ENCODE measurements at regions not wholly inside any gene's neighbourhood (a gene's known extent, or its start where the extent isn't known, plus 50 kb on each side); places are given as distances from the start of the nearest gene placed in this dataset.

DNA sequence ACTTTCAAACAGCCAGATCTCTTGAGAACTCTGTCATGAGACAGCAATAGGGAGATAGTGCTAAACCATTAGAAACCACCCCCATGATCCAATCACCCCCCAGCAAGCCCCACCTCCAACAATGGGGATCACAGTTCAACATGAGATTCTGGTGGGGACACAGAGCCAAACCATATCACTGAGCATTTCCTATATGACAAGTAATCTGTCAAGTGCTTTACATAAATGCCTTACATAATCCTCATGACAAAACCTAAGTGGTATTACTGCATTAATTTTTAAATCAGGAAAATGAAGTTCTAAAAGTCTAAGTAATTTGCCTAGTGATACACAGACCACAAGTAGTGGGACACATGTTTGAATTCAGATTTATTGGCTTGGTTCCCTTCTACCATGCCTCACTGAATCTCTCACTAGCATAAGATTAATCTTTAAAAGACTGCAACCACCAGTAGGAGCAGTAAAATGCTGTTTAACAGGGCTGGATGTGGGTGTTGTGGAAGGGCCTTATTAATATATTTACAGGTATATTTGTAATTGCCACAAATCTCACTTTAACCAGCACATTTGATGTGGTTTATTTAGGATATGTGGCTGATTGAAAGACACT is 323.1 kb upstream of the FBXO33 start:
- POLR2A ChIA-PET: no interaction called here
- no peak overlapping the region for H3K4me2 ChIP-seq
- H4K20me1 ChIP-seq (ENCODE audit: insufficient read depth): no peaks in the 10 kb centered on the region

DNA sequence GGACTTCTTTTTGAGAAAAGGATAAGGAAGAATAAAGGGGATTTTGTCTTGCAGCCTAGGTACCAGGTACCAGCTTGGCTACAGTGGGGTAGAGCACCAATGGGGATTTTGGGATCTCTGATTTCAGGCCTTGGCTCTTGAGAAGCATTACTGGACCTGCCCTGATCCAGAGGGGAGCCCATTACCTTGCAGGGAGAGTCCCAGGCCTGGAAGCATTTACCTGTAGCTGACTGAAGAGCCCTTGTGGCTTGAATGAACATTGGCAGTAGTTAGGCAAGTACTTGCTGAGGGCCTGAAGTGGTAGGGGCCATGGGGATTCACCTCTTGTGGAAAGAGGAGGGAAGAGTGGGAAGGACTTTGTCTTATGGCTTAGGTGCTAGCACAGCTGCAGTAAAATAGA is 308.2 kb upstream of the FBXO33 start:
- H3K4me1 ChIP-seq (ENCODE audit: control insufficient read depth in 1 of 2, insufficient read depth in 2 of 2, low read depth in 1 of 2, low read length in 1 of 2): no peaks in the 10 kb centered on the region

More for the DNA sequence above, 323.1 kb upstream of the FBXO33 start:
- CTCF ChIA-PET: no interaction called here
- H3K4me3 ChIP-seq (ENCODE audit: low read depth in 2 of 2, low read length in 1 of 2): no peak overlapping the region
- H3K9me3 ChIP-seq: no peaks in the 10 kb centered on the region
- no peak overlapping the region for H2AFZ ChIP-seq (ENCODE audit: low read depth)
- H3K27me3 ChIP-seq (ENCODE audit: insufficient read depth): no peaks in the 10 kb centered on the region
- no peaks in the 10 kb centered on the region for H3K9me2 ChIP-seq
- H3K9ac ChIP-seq: no peak overlapping the region
- H3F3A ChIP-seq (replicated peaks; ENCODE audit: insufficient read depth): no peaks in the 10 kb centered on the region
- no peaks in the 10 kb centered on the region for H3K79me2 ChIP-seq (ENCODE audit: insufficient read depth)
- TF ChIP-seq, protein P1, sequence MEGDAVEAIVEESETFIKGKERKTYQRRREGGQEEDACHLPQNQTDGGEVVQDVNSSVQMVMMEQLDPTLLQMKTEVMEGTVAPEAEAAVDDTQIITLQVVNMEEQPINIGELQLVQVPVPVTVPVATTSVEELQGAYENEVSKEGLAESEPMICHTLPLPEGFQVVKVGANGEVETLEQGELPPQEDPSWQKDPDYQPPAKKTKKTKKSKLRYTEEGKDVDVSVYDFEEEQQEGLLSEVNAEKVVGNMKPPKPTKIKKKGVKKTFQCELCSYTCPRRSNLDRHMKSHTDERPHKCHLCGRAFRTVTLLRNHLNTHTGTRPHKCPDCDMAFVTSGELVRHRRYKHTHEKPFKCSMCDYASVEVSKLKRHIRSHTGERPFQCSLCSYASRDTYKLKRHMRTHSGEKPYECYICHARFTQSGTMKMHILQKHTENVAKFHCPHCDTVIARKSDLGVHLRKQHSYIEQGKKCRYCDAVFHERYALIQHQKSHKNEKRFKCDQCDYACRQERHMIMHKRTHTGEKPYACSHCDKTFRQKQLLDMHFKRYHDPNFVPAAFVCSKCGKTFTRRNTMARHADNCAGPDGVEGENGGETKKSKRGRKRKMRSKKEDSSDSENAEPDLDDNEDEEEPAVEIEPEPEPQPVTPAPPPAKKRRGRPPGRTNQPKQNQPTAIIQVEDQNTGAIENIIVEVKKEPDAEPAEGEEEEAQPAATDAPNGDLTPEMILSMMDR (IDR thresholded peaks at IDR 0.05): no peak
- TF ChIP-seq SMC3 (IDR thresholded peaks at IDR 0.05; ENCODE audit: low read depth, low read length): no peak
- TF ChIP-seq RFX5 (IDR thresholded peaks at IDR 0.05; ENCODE audit: low read length): no peak
- TF ChIP-seq TEAD4 (IDR thresholded peaks at IDR 0.05; ENCODE audit: borderline replicate concordance, insufficient read depth): no peak
- TF ChIP-seq, protein P2, sequence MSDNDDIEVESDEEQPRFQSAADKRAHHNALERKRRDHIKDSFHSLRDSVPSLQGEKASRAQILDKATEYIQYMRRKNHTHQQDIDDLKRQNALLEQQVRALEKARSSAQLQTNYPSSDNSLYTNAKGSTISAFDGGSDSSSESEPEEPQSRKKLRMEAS (IDR thresholded peaks at IDR 0.05; ENCODE audit: low read depth): no peak
- no peak for TF ChIP-seq YY1 (IDR thresholded peaks at IDR 0.05; ENCODE audit: low read depth)
- no peak for TF ChIP-seq FOSL2 (IDR thresholded peaks at IDR 0.05; ENCODE audit: borderline replicate concordance, low read depth)
- TF ChIP-seq, protein P3, sequence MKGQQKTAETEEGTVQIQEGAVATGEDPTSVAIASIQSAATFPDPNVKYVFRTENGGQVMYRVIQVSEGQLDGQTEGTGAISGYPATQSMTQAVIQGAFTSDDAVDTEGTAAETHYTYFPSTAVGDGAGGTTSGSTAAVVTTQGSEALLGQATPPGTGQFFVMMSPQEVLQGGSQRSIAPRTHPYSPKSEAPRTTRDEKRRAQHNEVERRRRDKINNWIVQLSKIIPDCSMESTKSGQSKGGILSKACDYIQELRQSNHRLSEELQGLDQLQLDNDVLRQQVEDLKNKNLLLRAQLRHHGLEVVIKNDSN (IDR thresholded peaks at IDR 0.05; ENCODE audit: borderline replicate concordance, low read depth): no peak
- no peak for TF ChIP-seq NRF1 (IDR thresholded peaks at IDR 0.05; ENCODE audit: low read depth, low read length)
- no peaks in the 10 kb centered on the region for H3K36me3 ChIP-seq (replicated peaks in 1 of 2; ENCODE audit: control insufficient read depth in 1 of 2, insufficient read depth in 2 of 2, low read length in 1 of 2)
- H3K4me1 ChIP-seq (ENCODE audit: control insufficient read depth in 1 of 2, insufficient read depth in 2 of 2, low read depth in 1 of 2, low read length in 1 of 2): no peaks in the 10 kb centered on the region
- H3K27ac ChIP-seq (ENCODE audit: low read depth in 2 of 2, low read length in 1 of 2): no peak overlapping the region
- no peak for DNase-seq

DNA sequence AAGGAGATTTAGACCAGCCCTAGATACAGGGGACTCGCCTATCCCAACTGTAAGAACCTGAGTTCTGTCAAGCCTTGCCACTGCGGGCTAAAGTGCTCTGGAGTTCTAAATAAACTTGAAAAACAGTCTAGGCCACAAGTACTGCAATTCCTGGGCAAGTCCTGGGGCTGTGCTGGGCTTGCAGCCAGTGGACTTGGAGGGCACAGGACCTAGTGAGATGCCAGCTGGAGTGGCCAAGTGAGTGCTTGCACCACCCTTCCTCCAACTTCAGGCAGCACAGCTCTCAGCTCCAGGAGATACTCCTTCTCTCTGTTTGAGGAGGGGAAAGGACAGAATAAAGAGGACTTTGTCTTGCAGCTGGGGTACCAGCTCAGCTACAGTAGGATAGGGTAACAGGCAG is 307.6 kb upstream of the FBXO33 start:
- CTCF ChIA-PET: no interaction called here
- no peaks in the 10 kb centered on the region for H3K36me3 ChIP-seq (replicated peaks in 1 of 2; ENCODE audit: control insufficient read depth in 1 of 2, insufficient read depth in 2 of 2, low read length in 1 of 2)
- no peak overlapping the region for H3K27ac ChIP-seq (ENCODE audit: low read depth in 2 of 2, low read length in 1 of 2)
- H3K9ac ChIP-seq: no peak overlapping the region
- 0% methylated on average over 1 of the region's 2 CpGs for WGBS (ENCODE audit: low lambda C conversion rate)
- H3K79me2 ChIP-seq (ENCODE audit: insufficient read depth): no peaks in the 10 kb centered on the region
- no peaks in the 10 kb centered on the region for H3K9me3 ChIP-seq
- no peaks in the 10 kb centered on the region for H3K4me1 ChIP-seq (ENCODE audit: control insufficient read depth in 1 of 2, insufficient read depth in 2 of 2, low read depth in 1 of 2, low read length in 1 of 2)
- H3K9me2 ChIP-seq: no peaks in the 10 kb centered on the region
- H3K4me3 ChIP-seq (ENCODE audit: low read depth in 2 of 2, low read length in 1 of 2): no peak overlapping the region
- no peak overlapping the region for H2AFZ ChIP-seq (ENCODE audit: low read depth)
- H3K27me3 ChIP-seq (ENCODE audit: insufficient read depth): no peaks in the 10 kb centered on the region
- TF ChIP-seq, protein P4, sequence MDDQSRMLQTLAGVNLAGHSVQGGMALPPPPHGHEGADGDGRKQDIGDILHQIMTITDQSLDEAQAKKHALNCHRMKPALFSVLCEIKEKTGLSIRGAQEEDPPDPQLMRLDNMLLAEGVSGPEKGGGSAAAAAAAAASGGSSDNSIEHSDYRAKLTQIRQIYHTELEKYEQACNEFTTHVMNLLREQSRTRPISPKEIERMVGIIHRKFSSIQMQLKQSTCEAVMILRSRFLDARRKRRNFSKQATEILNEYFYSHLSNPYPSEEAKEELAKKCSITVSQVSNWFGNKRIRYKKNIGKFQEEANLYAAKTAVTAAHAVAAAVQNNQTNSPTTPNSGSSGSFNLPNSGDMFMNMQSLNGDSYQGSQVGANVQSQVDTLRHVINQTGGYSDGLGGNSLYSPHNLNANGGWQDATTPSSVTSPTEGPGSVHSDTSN (IDR thresholded peaks at IDR 0.05): no peak
- TF ChIP-seq RXRA (IDR thresholded peaks at IDR 0.05; ENCODE audit: borderline replicate concordance, low read depth) (no peak), RCOR1 (IDR thresholded peaks at IDR 0.05; ENCODE audit: low read length) (no peak)
- TF ChIP-seq, protein P1 (IDR thresholded peaks at IDR 0.05): no peak
- no peak for DNase-seq
- no peaks in the 10 kb centered on the region for H3F3A ChIP-seq (replicated peaks; ENCODE audit: insufficient read depth)
- POLR2A ChIA-PET: no interaction called here
- no peak overlapping the region for H3K4me2 ChIP-seq
- no peaks in the 10 kb centered on the region for H4K20me1 ChIP-seq (ENCODE audit: insufficient read depth)

More for the DNA sequence above, 308.2 kb upstream of the FBXO33 start:
- Histone ChIP-seq H3K79me2 (ENCODE audit: insufficient read depth) (no peaks in the 10 kb centered on the region), H3K36me3 (replicated peaks in 1 of 2; ENCODE audit: control insufficient read depth in 1 of 2, insufficient read depth in 2 of 2, low read length in 1 of 2) (no peaks in the 10 kb centered on the region), H4K20me1 (ENCODE audit: insufficient read depth) (no peaks in the 10 kb centered on the region), H3K9me3 (no peaks in the 10 kb centered on the region), H2AFZ (ENCODE audit: low read depth) (no peak overlapping the region), H3K27ac (ENCODE audit: low read depth in 2 of 2, low read length in 1 of 2) (no peak overlapping the region), H3K4me2 (no peak overlapping the region), H3K9ac (no peak overlapping the region), H3K27me3 (ENCODE audit: insufficient read depth) (no peaks in the 10 kb centered on the region), H3K9me2 (no peaks in the 10 kb centered on the region), H3K4me3 (ENCODE audit: low read depth in 2 of 2, low read length in 1 of 2) (no peak overlapping the region), H3F3A (replicated peaks; ENCODE audit: insufficient read depth) (no peaks in the 10 kb centered on the region)
- CTCF ChIA-PET: no interaction called here
- no peak for TF ChIP-seq GABPA (IDR thresholded peaks at IDR 0.05; ENCODE audit: low read depth)
- no peak for DNase-seq
- POLR2A ChIA-PET: no interaction called here
